Adrenal gland (tissue), 9 donors: ENCODE measurements at regions not wholly inside any gene's neighbourhood (a gene's known extent, or its start where the extent isn't known, plus 50 kb on each side); places are given as distances from the start of the nearest gene placed in this dataset.

Experiments used
- DNase-seq, 7 donors: peaks; one replicate each; pipeline ENCODE4 v3.0.0-alpha.2; 2019 to 2020
- H3K27ac ChIP-seq, 5 donors: fragments of 200-600 bp; sonication (generic) in 4 of 5; 1 replicate in 3 of 5; 2 replicates in 2 of 5; pipeline versions ENCODE4 v1.5.1 to v1.8.0; 2016 to 2020; ENCODE audit warnings: mild to moderate bottlenecking in 1 of 5
- H3K27me3 ChIP-seq: fragments of 200-600 bp; 2 replicates; pipeline ENCODE4 v1.8.0; 2021
- H3K36me3 ChIP-seq, 2 donors: fragments of 200-600 bp; replicated peaks in 1 of 2; 1 replicate in 1 of 2; 2 replicates in 1 of 2; pipeline versions ENCODE4 v1.5.1 to v1.8.0; 2018 to 2022
- H3K4me1 ChIP-seq, 2 donors: fragments of 200-600 bp; replicated peaks in 1 of 2; 1 replicate in 1 of 2; 2 replicates in 1 of 2; pipeline versions ENCODE4 v1.5.1 to v1.8.0; 2018 to 2021
- H3K4me3 ChIP-seq, 4 donors: fragments of 200-600 bp; sonication (generic) in 3 of 4; one replicate each; pipeline ENCODE4 v1.5.1; 2016 to 2018
- H3K9me3 ChIP-seq, 3 donors: fragments of 200-600 bp; sonication (generic) in 1 of 3; replicated peaks in 1 of 3; 1 replicate in 2 of 3; 2 replicates in 1 of 3; pipeline versions ENCODE4 v1.5.1 to v1.8.0; 2016 to 2021
- CTCF ChIP-seq, 6 experiments: fragments of 450-650 bp in 4 of 6; fragments of 200-600 bp in 2 of 6; sonication (generic) in 1 of 6; IDR thresholded peaks; 1 replicate in 5 of 6; 2 replicates in 1 of 6; pipeline versions ENCODE4 v1.5.1 to v1.8.0; 2016 to 2021; ENCODE audit warnings: antibody characterized with exemption in 6 of 6, mild to moderate bottlenecking in 2 of 6, moderate library complexity in 1 of 6
- POLR2A ChIP-seq, 2 donors: fragments of 450-650 bp; IDR thresholded peaks; one replicate each; pipeline ENCODE4 v1.6.1; 2017; ENCODE audit warnings: antibody characterized with exemption in 2 of 2, mild to moderate bottlenecking in 2 of 2, moderate library complexity in 1 of 2
- WGBS, 4 donors: extraction: QIAGEN DNeasy Blood & Tissue Kit in 2 of 4; methylation state at CpG; one replicate each; pipeline versions ENCODE4 v1.1.5 to v1.1.7; 2013 to 2017; 5-methylcytosine and 5-hydroxymethylcytosine counted together
- intact Hi-C, 2 donors: fragments of 100-400 bp; cut with DNase I; formaldehyde crosslinking; loops; one replicate each; pipeline versions ENCODE4 v1.14.1 to v1.15.0; 2022 to 2023
- donor health status: healthy with polysubstance abuse.
- donor health status: Bipolar disorder and iron deficiency.
- donor health status: DM: yes; HTN: yes; CAD: no.
- donor health status: DM: no; HTN: no; CAD: no.
- donor health status: DM: no; HTN: no; CAD: no.

DNA sequence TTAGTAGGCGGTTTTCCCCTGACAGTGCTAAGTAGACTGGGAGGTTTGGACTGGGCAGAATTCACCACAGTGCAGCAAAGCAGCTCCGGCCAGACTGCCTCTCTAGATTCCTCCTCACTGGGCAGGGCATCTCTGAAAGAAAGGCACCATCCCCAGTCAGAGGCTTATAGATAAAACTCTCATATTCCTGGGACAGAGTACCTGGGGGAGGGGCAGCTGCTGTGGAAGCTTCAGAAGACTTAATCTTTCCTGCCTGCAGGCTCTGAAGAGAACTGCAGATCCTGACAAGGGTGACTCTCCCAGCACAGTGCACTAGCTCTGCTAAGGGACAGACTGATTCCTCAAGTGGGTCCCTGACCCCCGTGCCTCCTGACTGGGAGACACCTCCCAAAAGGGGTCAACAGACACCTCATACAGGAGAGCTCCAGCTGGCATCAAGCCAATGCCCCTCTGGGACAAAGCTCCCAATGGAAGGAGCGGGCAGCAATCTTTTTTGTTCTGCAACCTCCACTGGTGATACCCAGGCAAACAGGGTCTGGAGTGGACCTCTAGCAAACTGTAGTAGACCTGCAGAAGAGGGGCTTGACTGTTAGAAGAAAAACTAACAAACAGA is 266.8 kb upstream of the CRIM1 start:
- intact Hi-C loops, result no loop called here
- Histone ChIP-seq H3K9me3 (no peaks in the 10 kb centered on the region), H3K4me3 (no peak overlapping the region), H3K36me3 (no peaks in the 10 kb centered on the region), H3K4me1 (no peaks in the 10 kb centered on the region), H3K27me3 (no peaks in the 10 kb centered on the region), H3K27ac (no peak overlapping the region)
- DNase-seq, result peak in 1 of 7 donors; percentile 16
- 60 to 67% (median 66%) methylated on average over 4 of the region's 4 CpGs for WGBS, 4 donors
- TF ChIP-seq CTCF (IDR thresholded peaks at IDR 0.05) (no peak), POLR2A (IDR thresholded peaks at IDR 0.05) (no peak)

DNA sequence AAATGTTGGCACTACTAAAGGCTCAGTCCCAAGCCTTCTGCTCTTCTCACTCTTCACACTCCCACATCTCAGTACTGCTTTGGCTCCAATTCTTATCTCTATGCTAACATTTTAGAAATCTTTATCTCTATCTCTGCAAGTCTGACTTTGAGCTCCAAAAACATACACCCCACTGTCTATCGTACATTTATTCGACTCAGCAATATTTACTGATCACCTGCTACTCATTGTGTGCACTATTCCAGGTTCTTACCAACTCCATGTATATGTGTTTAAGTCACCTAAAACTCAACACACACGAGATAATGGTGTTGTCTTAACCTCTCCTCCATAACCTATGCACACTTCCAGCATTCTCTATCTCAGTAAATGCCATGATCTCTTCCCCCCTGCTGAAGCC is 268.2 kb upstream of the CRIM1 start:
- no peaks in the 10 kb centered on the region for H3K4me1 ChIP-seq
- TF ChIP-seq CTCF (IDR thresholded peaks at IDR 0.05), result no peak
- TF ChIP-seq POLR2A (IDR thresholded peaks at IDR 0.05), result no peak
- no peak overlapping the region for H3K4me3 ChIP-seq
- DNase-seq, result no peak
- H3K27ac ChIP-seq, result no peak overlapping the region
- H3K27me3 ChIP-seq, result no peaks in the 10 kb centered on the region
- WGBS, 4 donors, result 26 to 46% (median 37%) methylated on average over 3 of the region's 3 CpGs
- H3K9me3 ChIP-seq, result no peaks in the 10 kb centered on the region
- H3K36me3 ChIP-seq, result no peaks in the 10 kb centered on the region
- intact Hi-C loops, result no loop called here

DNA sequence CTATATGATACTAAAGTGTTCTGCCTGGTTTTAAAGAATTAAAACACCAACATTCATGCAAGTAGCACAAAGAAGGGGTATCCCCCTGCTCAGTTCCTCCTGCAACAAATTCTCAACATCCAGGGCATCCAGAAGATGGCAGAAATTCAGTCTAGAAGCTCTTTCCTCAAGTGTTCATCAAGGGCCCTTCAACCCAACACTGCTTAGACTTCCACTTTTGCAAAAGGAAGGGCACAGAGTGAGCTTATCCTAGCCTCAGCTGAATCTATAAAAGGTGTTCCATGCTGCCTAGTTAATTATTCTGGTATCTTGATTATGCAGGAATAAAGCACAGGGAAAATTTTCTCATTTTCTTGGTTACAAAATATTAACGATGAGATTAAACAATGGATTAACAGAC is 275.8 kb upstream of the CRIM1 start:
- Histone ChIP-seq H3K9me3 (no peaks in the 10 kb centered on the region), H3K27ac (no peak overlapping the region), H3K4me3 (no peak overlapping the region), H3K4me1 (no peaks in the 10 kb centered on the region), H3K27me3 (no peaks in the 10 kb centered on the region), H3K36me3 (no peaks in the 10 kb centered on the region)
- DNase-seq, result no peak
- no peak for TF ChIP-seq CTCF (IDR thresholded peaks at IDR 0.05)
- no peak for TF ChIP-seq POLR2A (IDR thresholded peaks at IDR 0.05)
- intact Hi-C loops, result no loop called here
- 78 to 87% (median 82%) methylated on average over 1 of the region's 1 CpG for WGBS, 4 donors

- Histone ChIP-seq H3K27me3 (no peaks in the 10 kb centered on the region), H3K27ac (no peak overlapping the region), H3K9me3 (no peaks in the 10 kb centered on the region), H3K4me1 (no peaks in the 10 kb centered on the region), H3K4me3 (no peak overlapping the region), H3K36me3 (no peaks in the 10 kb centered on the region)
- TF ChIP-seq CTCF (IDR thresholded peaks at IDR 0.05) (no peak), POLR2A (IDR thresholded peaks at IDR 0.05) (no peak)
- 0% methylated on average over 1 of the region's 1 CpG for WGBS, 4 donors
- intact Hi-C loops, result no loop called here
- DNase-seq, result no peak
These were observed 281.6 kb upstream of the CRIM1 start for GRCh38 chr2:36074008-36074407.
